Left forelimb (tissue), 1 donor: ENCODE measurements at regions not wholly inside any gene's neighbourhood (a gene's known extent, or its start where the extent isn't known, plus 50 kb on each side); places are given as distances from the start of the nearest gene placed in this dataset.
"Not testable (repeated sequence)": the region's sequence is repeated elsewhere in the genome, so short reads cannot be mapped to it uniquely, and the experiment has no call there.

ENCODE experiments used
- DNase-seq: peaks from one replicate; pipeline ENCODE4 v3.0.0-alpha.2; 2018; ENCODE audit warnings: low spot score

DNA sequence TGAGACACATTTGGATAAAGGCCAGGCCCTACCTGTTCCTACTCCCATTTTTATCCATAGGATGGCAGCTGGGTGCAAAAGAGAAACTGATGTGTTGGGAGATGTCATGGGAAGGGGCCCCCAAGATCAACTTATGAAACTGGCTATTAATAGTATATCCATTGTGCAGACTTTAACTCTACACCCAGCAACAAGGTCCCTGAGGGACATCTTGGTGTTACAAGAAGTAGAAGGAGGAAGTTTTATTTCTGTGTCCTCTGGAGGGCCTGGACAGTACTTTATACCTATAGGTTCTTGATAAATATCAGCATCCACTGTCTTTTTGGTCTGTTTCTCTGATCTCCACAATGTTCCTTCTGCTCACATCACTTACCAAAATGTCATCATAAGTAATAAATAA lies 84.6 kb downstream of the BTG1 start:
- DNase-seq, result no peak

DNA sequence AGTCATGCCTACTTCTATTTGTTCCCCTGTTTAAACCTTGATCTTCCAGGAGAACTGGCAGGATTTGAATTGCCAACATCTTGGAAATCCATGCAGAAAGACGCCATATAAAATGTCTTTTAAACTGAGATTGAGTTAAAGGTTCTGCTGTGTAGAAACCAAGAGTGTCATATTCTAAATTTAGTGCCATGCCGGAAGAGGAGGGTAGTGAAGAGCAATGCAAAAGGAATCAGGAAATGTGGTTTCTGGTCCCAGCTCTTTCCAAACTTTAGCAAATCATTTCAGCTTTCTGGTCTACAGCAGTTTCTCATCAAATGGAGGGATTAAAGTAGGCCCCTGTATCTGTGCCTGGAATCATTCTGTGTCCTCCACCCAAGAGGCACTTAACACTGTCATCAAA lies 85.7 kb downstream of the BTG1 start:
- no peak for DNase-seq

DNA sequence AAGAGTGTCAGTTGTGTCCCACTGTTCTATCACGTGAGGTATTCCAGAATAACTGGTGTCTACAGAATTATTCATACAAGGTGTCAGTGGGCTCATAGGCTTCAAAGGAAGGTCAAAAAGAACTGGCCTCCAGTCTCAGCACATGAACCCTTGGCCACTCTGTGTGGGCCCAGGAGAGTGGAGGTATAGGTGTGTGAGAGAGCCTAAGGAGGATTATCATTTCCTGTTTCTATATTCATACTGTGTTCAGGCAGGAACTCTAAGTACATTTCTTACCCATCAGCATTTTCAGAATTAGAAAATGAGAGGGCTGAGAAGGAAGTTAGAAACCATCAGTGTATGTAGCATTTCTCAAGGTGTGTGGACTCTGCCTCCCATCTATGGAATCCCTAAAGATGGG lies 87.0 kb downstream of the BTG1 start:
- no peak for DNase-seq

DNA sequence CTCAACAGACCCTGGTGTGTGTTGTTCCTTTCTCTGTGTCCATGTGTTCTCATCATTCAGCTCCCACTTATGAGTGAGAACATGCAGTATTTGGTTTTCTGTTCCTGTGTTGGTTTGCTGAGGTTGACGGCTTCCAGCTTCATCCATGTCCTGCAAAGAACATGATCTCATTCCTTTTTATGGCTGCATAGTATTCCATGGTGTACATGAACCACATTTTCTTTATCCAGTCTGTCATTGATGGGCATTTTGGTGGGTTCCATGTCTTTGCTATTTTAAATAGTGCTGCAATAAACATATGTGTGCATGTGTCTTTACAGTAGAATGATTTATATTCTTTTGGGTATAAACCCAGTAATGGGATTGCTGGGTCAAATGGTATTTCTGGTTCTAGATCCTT lies 88.9 kb downstream of the BTG1 start:
- DNase-seq, result not testable (repeated sequence)

DNA sequence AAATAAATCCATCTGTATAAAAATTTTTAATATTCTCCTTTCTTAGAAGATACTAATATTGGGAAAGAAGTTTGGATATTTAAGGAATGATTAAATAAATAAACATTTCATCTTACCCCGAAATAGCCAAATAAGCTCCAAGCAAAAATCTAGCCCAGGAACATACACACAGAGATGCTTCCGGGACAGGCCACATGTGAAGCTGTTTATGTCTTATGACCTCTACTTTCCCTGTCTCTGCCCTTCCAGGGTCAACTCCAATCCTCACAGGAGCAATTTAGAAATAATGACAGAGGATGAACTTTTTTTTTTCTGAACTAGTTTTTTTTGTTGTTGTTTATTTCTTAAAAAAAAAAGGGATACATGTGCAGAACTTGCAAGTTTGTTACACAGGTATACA lies 89.4 kb downstream of the BTG1 start:
- no peak for DNase-seq

DNA sequence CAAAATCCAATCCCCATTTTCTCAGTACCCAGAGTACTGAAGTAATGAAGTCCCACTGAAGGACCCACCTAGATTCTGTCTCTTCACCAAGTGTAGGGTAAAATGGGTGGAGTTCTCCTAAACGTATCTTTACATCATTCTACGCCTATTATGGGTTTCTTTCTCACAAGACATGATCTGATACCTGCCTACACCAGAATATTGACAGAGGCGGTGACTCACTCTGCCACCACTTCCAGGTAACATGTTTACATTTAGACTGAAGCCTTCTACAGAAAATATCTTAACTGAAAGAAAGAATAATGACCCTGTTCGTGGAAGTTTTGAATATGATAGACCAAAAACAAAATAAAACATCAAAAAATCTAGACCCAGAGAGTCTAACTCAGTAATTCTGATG lies 89.8 kb downstream of the BTG1 start:
- no peak for DNase-seq

DNA sequence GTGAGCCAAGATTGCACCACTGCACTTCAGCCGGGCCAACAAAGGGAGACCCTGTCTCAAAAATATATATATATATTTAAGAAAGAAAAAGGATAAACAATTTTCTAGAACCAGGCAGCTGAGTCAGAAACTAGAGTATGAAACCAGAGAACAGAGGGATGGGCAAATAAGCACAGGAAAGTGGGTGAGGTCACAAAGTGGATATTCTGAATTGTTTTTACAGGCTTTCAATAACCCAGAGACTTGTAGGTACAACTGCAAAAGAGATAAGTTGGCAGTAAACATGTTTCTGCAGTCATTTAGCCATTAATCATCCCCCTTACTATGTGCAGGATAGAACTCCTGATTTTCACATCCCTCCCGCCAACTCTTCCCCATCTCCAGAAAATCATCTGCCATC lies 94.2 kb downstream of the BTG1 start:
- DNase-seq, result no peak

DNA sequence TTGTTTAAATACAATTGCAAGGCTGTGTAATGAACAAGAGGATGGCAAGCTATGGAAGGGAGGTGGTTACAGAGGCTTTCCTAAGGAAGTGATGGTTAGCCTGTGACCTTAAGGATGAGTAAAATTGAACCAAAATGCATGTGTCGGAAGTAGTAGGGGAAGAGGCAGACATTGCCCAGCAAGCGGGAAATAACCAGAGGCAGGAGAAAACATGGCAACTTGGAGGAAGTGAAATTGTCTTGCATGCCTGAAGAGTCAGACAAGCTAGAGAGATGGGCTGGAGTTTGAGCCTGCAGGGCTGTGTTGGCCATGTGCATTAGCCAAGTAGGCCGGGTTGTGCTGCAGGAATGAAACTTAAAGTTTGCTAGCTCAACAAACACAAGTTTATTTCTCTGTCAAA lies 96.2 kb downstream of the BTG1 start:
- no peak for DNase-seq

DNA sequence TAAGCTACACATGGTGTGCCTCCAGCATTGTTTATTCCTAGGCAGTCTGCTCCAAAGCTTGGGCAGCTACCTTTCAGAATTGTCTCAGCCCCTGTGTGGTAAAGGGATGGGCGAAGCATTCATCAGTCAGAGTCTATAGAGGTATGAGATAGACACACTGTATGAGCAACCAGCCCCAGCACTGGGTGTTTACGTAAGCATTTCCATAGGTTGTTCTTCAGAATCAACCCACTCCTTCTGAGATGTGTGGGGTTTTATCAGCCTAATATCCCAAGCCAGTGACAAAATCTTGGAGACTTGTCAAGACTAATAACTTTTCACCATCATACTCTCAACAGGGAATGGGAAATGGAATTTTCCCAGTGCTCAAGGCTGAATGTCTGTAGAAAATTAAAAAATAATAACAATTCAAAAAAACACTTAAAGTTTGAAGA lies 98.2 kb downstream of the BTG1 start:
- DNase-seq, result no peak

DNA sequence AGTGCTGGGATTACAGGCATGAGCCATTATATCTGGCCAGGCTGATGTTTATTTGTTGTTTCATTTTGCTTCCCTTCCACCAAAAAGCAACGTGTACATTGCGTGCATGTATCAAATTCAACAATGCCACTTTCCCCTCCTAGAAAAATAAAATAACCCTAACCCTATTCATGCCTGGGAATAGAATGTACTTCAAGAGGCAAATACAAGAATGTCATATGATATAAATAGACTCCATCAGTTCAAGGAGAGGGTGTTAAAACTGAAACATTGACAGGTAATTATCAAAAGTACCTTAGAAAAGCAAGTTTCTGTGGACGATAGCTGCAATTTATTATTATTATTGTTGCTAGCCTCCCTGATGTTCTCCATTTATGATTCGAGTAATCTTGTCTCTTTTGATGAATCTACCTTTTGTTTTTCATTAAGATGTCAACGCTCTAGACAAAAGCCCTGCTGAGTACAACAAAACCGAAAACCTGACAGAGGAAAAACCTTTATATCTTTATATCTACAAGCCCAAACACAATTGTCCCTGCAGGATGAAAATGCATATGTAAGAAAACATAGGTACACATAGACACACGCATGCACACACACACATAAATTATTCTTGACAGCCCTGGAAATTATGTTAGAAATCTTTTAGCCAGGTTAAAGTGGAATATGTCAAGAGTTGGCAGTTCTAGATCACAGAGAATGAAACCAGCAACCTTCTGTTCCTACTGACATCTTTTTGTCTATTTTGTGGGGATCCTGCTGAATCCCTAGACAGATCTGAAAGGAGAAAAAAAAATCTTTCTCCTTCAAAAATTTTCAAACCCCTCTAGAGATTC lies 98.9 kb downstream of the BTG1 start:
- no peak for DNase-seq

DNA sequence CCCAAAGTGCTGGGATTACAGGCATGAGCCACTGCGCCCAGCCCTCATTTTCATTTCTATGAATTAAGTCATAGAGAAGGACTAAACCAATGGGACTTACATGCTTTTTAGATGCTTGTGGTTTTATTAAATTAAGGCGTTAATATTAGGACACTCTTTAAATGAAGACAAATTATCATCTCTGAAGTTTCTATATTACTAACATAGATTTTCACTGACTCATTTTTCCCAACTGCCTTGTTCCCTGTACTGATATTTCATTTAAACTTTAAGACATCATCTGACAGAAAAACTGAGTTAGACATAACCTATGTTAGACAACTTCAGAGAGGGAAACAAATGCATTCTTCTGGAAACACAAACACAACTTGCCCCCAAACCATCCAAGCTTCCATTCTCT lies 99.8 kb downstream of the BTG1 start:
- DNase-seq, result no peak

DNA sequence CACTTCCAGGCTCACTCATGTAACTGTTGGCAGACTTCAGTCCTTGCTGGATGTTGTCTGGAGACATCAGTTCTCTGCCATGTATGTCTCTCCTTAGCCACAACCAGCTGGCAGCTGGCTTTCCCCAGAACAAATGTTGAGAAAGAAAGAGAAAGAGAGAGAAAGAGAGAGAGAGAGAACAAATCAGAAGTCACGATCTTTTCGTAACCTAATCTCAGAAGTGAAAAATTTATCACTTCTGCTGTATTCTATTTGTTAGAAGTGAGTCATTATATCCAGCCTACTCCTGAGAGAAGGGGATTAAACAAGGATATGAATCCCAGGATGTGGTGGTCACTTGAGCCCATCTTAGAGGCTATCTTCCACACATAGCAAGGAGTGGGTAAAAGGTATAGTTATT lies 101.2 kb downstream of the BTG1 start:
- no peak for DNase-seq

DNA sequence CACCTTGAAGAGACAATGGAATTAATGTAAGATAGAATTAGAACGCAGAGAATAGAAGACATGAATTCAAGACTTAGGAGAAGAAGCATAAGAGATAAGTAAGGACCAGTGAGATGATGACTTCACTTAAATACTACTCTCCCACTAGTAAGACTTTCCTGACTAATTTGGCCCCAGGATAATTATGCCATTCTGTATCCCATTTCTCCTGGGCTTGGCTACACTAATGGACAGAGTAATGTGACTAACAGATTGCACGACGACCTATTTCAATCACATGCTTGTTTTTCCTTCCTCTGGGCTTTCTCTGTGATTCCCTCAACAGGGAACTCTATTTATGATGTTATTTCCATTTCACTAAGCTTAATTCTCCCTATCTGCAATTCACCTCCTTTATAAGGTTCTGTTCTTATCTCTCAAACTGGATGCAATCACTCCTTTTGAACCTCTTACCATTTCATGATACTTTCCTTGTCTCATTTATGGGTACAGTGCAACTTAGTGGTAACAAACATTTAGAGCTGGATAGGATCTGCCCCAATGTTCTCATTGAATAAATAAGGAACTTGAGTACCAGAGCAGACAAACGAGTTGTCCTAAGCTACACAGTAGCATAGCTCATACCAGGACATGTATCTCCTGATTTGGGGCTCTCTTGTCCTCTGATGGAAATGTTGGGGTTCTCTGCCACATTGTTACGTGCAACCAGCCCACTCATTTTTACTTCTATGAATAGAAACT lies 102.7 kb downstream of the BTG1 start:
- no peak for DNase-seq

DNA sequence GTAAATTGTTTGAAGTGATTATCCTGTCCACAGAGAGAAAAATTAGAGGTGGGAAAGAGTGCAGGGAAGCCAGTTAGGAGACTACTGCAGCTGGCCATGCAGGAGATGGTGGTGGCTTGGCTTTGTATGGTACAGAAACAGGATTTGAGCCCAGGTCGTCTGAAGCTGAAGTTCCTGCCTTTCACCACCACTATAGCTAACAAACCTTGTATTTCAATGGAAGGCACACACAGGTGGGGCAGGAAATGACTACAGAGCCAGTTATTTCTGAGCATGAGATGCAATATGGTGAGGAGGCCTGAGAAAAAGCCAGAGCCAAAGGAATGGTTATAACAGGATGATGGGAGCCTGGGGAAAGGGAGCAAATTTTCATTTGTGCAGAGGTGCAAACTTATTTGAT lies 103.9 kb downstream of the BTG1 start:
- DNase-seq, result no peak

DNA sequence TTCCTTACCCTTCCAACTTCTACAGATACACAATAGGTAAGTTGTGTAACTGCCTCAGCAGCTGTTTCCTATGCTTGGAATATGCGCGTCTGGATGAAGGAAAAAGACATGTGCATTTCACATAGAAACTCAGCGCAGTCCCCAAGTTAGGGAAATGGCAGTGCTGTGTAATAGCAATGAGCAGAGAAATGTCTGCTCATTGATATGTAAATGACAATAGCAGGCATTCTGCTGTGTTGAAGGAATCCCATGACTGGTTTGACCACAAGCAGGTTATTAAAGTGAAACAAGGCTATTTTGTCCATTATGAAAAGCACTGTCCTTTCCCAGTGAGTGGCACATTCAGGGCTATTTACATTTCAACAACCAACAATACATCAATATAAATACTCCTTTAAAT lies 106.6 kb downstream of the BTG1 start:
- DNase-seq, result no peak

DNA sequence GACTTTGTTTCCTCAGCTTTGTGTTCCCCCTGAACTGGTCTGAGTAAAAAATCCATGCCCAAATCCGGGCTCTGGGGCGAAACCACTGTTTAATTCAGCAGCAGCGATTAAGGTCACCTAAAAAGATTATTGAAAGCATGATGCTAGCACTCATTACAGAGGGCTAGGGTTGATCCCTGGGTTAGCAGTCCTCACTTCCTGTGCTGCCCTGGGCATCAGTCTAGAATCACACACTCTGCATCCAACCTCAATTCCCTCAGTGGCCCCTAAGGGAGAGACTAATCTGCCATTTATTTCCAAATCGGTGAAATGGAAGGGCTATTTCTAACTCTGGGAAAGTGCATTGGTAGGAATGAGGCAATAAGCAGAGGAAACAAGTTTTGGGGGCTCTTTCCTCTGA lies 107.2 kb downstream of the BTG1 start:
- DNase-seq, result no peak

DNA sequence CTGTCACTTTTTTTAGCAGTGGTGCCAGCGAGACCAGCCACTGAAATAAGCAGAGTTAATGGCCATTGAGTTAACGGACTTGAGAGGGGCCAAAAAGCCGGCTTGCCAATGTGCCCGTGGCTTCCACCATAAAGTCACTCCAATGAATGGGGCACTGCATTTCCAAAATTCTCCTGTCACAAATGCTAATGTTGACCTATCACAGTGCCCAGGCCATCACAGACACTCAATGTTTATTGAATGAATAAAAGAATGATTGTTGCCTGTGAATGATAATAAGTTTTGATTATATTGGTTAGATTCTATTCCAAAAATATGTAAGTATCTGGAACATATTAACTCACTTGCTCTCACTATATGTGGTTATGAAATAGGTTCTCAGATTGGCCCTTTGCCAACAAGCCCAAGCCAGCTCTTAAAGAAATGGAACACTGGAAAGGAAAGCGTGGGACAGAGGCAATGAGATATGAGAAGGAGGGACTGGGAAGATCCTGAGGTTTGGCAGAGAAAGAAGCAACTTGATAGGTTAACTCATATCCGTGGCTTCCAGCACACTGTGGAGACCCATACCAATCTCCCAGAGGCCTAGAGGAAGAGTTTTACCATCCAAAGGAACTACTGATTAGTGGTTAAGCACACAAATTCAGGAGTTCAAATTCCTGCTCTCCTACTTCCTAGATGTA lies 108.7 kb downstream of the BTG1 start:
- DNase-seq, result no peak

DNA sequence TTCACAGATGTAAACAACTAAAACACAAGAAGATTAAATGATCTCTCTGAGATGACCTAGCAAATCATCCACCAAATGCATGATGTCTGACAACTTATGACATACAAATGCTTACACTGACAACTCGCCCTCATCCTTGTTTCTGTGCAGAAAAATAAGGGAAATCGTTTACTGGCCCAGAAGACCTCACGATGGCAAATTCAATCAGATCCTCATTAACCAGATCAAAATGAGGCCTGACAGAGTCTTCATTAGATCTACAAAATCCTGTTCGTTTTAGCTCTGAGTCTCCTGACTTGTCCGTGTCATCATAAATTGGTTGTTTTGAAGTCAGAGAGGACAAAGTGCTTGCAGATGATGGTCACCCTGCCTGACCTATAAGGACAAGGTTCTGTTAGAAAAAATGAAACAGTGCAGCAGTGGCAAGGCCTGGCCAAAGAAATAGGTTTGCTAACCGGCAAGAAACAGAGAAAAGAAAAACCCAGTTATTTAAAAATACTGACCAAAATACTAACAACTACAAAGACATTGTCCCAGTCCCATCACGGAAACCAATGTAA lies 109.5 kb downstream of the BTG1 start:
- no peak for DNase-seq

DNA sequence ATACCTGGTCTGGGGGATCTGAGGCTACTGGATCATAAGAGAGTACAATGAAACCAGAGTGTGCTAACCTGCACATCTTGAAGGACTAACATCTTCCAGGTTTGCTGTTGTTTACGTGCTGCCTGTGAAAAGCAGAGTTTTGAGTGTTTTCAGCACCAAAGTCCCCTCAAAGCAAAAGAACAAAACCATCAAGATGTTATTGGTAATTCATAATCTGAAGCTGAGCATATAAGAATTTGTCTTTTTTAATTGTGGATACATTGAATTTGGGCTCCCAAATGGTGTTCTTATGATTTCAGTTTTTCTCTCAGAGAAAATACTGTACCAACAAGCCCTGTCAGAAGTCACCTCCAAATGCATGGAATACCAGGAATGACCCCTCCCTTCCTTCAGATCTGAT lies 110.2 kb downstream of the BTG1 start:
- DNase-seq, result no peak

DNA sequence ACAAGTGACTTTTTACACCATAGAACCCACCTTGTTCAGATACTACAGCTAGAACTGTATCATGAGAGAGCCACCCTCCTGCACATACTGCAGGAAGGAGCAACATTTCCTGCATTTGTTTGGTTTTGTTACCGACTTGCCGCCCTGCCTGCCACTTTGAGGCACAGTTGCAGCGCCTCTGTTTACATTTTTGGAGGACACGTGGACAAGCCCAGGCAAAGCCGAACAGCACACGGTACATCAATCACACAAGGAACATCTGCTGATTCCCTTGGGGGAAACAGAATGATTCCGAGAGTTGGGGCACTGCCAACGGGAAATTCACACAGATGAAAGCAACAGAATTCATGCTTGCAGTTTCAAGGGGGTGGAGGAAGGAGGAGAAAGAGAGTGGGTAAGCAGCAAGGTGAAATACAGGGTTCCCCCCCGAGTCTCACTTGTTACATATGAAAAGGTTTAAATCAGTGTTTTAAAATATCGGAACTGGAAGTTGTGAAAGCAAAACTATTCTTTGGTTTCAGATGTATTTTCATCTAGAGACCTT lies 110.7 kb downstream of the BTG1 start:
- DNase-seq, result no peak

DNA sequence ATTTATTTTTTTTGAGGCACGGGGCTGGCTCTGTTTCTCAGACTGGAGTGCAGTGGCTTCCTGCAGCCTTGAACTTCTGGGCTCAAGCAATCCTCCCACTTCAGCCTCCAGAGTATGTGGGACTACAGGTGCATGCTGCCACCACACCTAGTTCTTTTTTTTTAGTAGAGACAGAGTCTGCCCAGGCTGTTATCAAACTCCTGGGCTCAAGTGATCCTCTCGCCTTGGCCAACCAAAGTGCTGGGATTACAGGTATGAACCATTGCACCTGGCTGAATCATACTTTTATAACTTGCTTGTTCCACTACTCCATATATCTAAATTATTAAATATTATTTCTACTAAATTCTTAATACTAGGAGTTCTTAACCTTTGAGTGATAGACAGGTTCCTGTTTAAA lies 111.6 kb downstream of the BTG1 start:
- DNase-seq, result no peak

DNA sequence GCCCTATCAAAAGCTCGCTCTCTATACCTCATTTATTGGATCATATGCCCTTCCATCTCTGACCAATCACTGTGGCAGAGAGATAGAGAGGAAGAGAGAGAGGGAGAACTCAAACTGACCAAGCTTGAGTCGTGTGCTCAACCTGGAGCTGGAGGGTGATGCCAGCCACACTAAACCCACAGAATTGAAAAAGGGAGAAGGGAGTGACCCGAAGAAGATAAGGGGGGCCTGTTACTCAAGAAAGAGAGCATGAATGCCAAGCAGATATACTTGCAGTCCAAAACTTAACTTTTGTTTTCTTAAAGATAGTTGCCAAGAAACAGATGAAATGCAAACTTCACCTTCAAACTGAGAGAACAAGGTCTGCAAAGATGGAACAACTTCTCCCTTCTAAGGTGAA lies 112.7 kb downstream of the BTG1 start:
- no peak for DNase-seq

DNA sequence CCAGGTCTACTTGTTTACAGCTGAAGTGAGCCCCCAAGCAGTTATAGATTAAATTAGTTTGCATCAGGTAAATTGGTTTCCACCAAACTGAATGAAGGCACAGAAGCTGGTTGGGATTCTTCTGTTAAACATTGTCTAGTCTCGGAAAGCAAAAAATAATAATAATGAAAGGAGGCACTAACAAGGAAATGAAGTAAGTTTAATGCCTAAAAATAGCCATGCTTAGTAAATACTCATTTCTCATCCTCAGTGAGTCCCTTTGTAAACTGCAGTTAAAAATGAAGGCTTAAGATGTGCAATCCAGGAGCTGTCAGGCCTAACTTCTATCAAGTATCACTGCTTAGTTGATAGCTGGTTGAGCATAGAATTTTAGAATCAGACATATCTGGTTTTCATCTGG lies 113.5 kb downstream of the BTG1 start:
- DNase-seq, result no peak
